LNCaP clone FGC (cell line): ENCODE measurements at regions not wholly inside any gene's neighbourhood (a gene's known extent, or its start where the extent isn't known, plus 50 kb on each side); places are given as distances from the start of the nearest gene placed in this dataset.
"Not testable (repeated sequence)": the region's sequence is repeated elsewhere in the genome, so short reads cannot be mapped to it uniquely, and the experiment has no call there.

ENCODE experiments used
- DNase-seq: peaks from one replicate; pipeline ENCODE4 v3.0.0-alpha.2; 2011; ENCODE audit warnings: low read depth
- H3K4me3 ChIP-seq: 2 replicates; pipeline ENCODE4 v1.5.1; 2011; ENCODE audit warnings: mild to moderate bottlenecking, low read depth, low read length, control low read depth
- CTCF ChIP-seq: IDR thresholded peaks from 2 replicates; pipeline ENCODE4 v1.5.1; 2012; ENCODE audit warnings: mild to moderate bottlenecking; ENCODE audit not compliant: control insufficient read depth, insufficient read depth; ENCODE audit errors: extremely low read depth

- TF ChIP-seq CTCF, result no peak
- no peak overlapping the region for H3K4me3 ChIP-seq
- no peak for DNase-seq
Observed at GRCh38 chr6:81892891-81893290, 140.4 kb upstream of the TENT5A start.

GRCh38 chr6:81891874-81892273 is 139.4 kb upstream of the TENT5A start:
- no peak for TF ChIP-seq CTCF
- DNase-seq, result no peak
- H3K4me3 ChIP-seq, result no peak overlapping the region

GRCh38 chr6:81890846-81891245 is 138.4 kb upstream of the TENT5A start:
- TF ChIP-seq CTCF, result no peak
- no peak for DNase-seq
- no peak overlapping the region for H3K4me3 ChIP-seq

- no peak for TF ChIP-seq CTCF
- H3K4me3 ChIP-seq, result no peak overlapping the region
- no peak for DNase-seq
Observed at GRCh38 chr6:81889377-81890053, 137.0 kb upstream of the TENT5A start.

GRCh38 chr6:81886909-81887308 is 134.4 kb upstream of the TENT5A start:
- not testable (repeated sequence) for H3K4me3 ChIP-seq, DNase-seq

GRCh38 chr6:81886157-81886556 is 133.7 kb upstream of the TENT5A start:
- no peak for DNase-seq
- TF ChIP-seq CTCF, result no peak
- no peak overlapping the region for H3K4me3 ChIP-seq

GRCh38 chr6:81881660-81882059 is 129.2 kb upstream of the TENT5A start:
- DNase-seq, result no peak
- TF ChIP-seq CTCF, result no peak
- no peak overlapping the region for H3K4me3 ChIP-seq

GRCh38 chr6:81878479-81878878 is 126.0 kb upstream of the TENT5A start:
- no peak for DNase-seq
- TF ChIP-seq CTCF, result no peak

More at GRCh38 chr6:81878479-81878878, 126.0 kb upstream of the TENT5A start:
- no peak overlapping the region for H3K4me3 ChIP-seq
